ENCODE measurements at regions not wholly inside any gene's neighbourhood (a gene's known extent, or its start where the extent isn't known, plus 50 kb on each side); places are given as distances from the start of the nearest gene placed in this dataset.

- Histone ChIP-seq H2AFZ (ENCODE audit: low read length) (no peak overlapping the region), H3K27me3 (ENCODE audit: insufficient read depth, low read length, poor library complexity, severe bottlenecking) (no peaks in the 10 kb centered on the region), H3K4me1 (ENCODE audit: insufficient read depth, low read length, poor library complexity, severe bottlenecking) (no peaks in the 10 kb centered on the region), H3K4me2 (ENCODE audit: low read depth, low read length, poor library complexity, severe bottlenecking) (no peak overlapping the region), H3K9me3 (ENCODE audit: insufficient read depth, low read depth, low read length) (no peaks in the 10 kb centered on the region), H4K20me1 (ENCODE audit: insufficient read depth, low read length, poor library complexity, severe bottlenecking) (no peaks in the 10 kb centered on the region), H3K9me2 (replicated peaks; ENCODE audit: low read depth, low read length) (no peaks in the 10 kb centered on the region), H3K79me2 (ENCODE audit: insufficient read depth, low read length) (no peaks in the 10 kb centered on the region), H3K36me3 (ENCODE audit: insufficient read depth, low read length) (no peaks in the 10 kb centered on the region), H3F3A (ENCODE audit: low read depth) (no peaks in the 10 kb centered on the region), H3K4me3 (ENCODE audit: low read length, poor library complexity, severe bottlenecking) (no peak overlapping the region), H3K9ac (ENCODE audit: low read depth, low read length, poor library complexity, severe bottlenecking) (no peak overlapping the region)
- no peak for TF ChIP-seq EZH2phosphoT487 (IDR thresholded peaks at IDR 0.05; ENCODE audit: borderline replicate concordance)
- TF ChIP-seq CTCF (conservative IDR thresholded peaks at IDR 0.05; ENCODE audit: low read length), result no peak
These were observed 125.8 kb upstream of the NPHP3 start for GRCh38 chr3:132847849-132848625.

- Histone ChIP-seq H3K36me3 (ENCODE audit: insufficient read depth, low read length) (no peaks in the 10 kb centered on the region), H4K20me1 (ENCODE audit: insufficient read depth, low read length, poor library complexity, severe bottlenecking) (no peaks in the 10 kb centered on the region), H2AFZ (ENCODE audit: low read length) (no peak overlapping the region), H3K79me2 (ENCODE audit: insufficient read depth, low read length) (no peaks in the 10 kb centered on the region), H3K9me3 (ENCODE audit: insufficient read depth, low read depth, low read length) (no peaks in the 10 kb centered on the region), H3K4me2 (ENCODE audit: low read depth, low read length, poor library complexity, severe bottlenecking) (no peak overlapping the region), H3K9ac (ENCODE audit: low read depth, low read length, poor library complexity, severe bottlenecking) (no peak overlapping the region), H3K4me1 (ENCODE audit: insufficient read depth, low read length, poor library complexity, severe bottlenecking) (no peaks in the 10 kb centered on the region), H3K4me3 (ENCODE audit: low read length, poor library complexity, severe bottlenecking) (no peak overlapping the region), H3F3A (ENCODE audit: low read depth) (no peaks in the 10 kb centered on the region), H3K27me3 (ENCODE audit: insufficient read depth, low read length, poor library complexity, severe bottlenecking) (no peaks in the 10 kb centered on the region), H3K9me2 (replicated peaks; ENCODE audit: low read depth, low read length) (no peaks in the 10 kb centered on the region)
- TF ChIP-seq EZH2phosphoT487 (IDR thresholded peaks at IDR 0.05; ENCODE audit: borderline replicate concordance), result no peak
- TF ChIP-seq CTCF (conservative IDR thresholded peaks at IDR 0.05; ENCODE audit: low read length), result no peak
These were observed 121.8 kb upstream of the NPHP3 start for GRCh38 chr3:132843851-132844553.

GRCh38 chr3:132843349-132843748 is 121.1 kb upstream of the NPHP3 start:
- H3K9me2 ChIP-seq (replicated peaks; ENCODE audit: low read depth, low read length), result no peaks in the 10 kb centered on the region
- H3K9ac ChIP-seq (ENCODE audit: low read depth, low read length, poor library complexity, severe bottlenecking), result no peak overlapping the region
- H2AFZ ChIP-seq (ENCODE audit: low read length), result no peak overlapping the region
- no peak overlapping the region for H3K4me2 ChIP-seq (ENCODE audit: low read depth, low read length, poor library complexity, severe bottlenecking)
- H3K9me3 ChIP-seq (ENCODE audit: insufficient read depth, low read depth, low read length), result no peaks in the 10 kb centered on the region
- H3K4me3 ChIP-seq (ENCODE audit: low read length, poor library complexity, severe bottlenecking), result no peak overlapping the region
- no peaks in the 10 kb centered on the region for H3F3A ChIP-seq (ENCODE audit: low read depth)
- no peaks in the 10 kb centered on the region for H3K4me1 ChIP-seq (ENCODE audit: insufficient read depth, low read length, poor library complexity, severe bottlenecking)
- H3K27me3 ChIP-seq (ENCODE audit: insufficient read depth, low read length, poor library complexity, severe bottlenecking), result no peaks in the 10 kb centered on the region
- no peaks in the 10 kb centered on the region for H3K36me3 ChIP-seq (ENCODE audit: insufficient read depth, low read length)
- TF ChIP-seq EZH2phosphoT487 (IDR thresholded peaks at IDR 0.05; ENCODE audit: borderline replicate concordance), result no peak
- TF ChIP-seq CTCF (conservative IDR thresholded peaks at IDR 0.05; ENCODE audit: low read length), result no peak
- H3K79me2 ChIP-seq (ENCODE audit: insufficient read depth, low read length), result no peaks in the 10 kb centered on the region
- no peaks in the 10 kb centered on the region for H4K20me1 ChIP-seq (ENCODE audit: insufficient read depth, low read length, poor library complexity, severe bottlenecking)
